ENCODE measurements at regions not wholly inside any gene's neighbourhood (a gene's known extent, or its start where the extent isn't known, plus 50 kb on each side); places are given as distances from the start of the nearest gene placed in this dataset.

GRCh38 chrX:38879631-38880220 lies 78.5 kb downstream of the MID1IP1 start:
- Mint-ChIP-seq H3K36me3 (ENCODE audit: low read depth) (no peaks in the 10 kb centered on the region), H3K4me1 (ENCODE audit: low read depth) (peaks cover 18% of the 10 kb centered on the region), H3K9me3 (no peaks in the 10 kb centered on the region), H3K27me3 (peaks cover 38% of the 10 kb centered on the region), H3K27ac (no peak overlapping the region), H3K4me3 (no peak overlapping the region)
- no peak for DNase-seq

- Mint-ChIP-seq H3K27me3 (peaks cover 42% of the 10 kb centered on the region), H3K27ac (no peak overlapping the region), H3K9me3 (no peaks in the 10 kb centered on the region), H3K4me3 (no peak overlapping the region), H3K36me3 (ENCODE audit: low read depth) (no peaks in the 10 kb centered on the region), H3K4me1 (ENCODE audit: low read depth) (peaks cover 18% of the 10 kb centered on the region)
- DNase-seq: no peak
Measured at GRCh38 chrX:38880296-38880854, 79.1 kb downstream of the MID1IP1 start.

- H3K27ac Mint-ChIP-seq: no peak overlapping the region
- peaks cover 18% of the 10 kb centered on the region for H3K4me1 Mint-ChIP-seq (ENCODE audit: low read depth)
- peaks cover 45% of the 10 kb centered on the region for H3K27me3 Mint-ChIP-seq
Measured at GRCh38 chrX:38881066-38881465, 79.8 kb downstream of the MID1IP1 start.

GRCh38 chrX:38881727-38882126 lies 80.5 kb downstream of the MID1IP1 start:
- H3K36me3 Mint-ChIP-seq (ENCODE audit: low read depth): no peaks in the 10 kb centered on the region
- no peak overlapping the region for H3K4me3 Mint-ChIP-seq
- peaks cover 40% of the 10 kb centered on the region for H3K27me3 Mint-ChIP-seq
- H3K9me3 Mint-ChIP-seq: no peaks in the 10 kb centered on the region
- peaks cover 18% of the 10 kb centered on the region for H3K4me1 Mint-ChIP-seq (ENCODE audit: low read depth)
- DNase-seq: no peak
- H3K27ac Mint-ChIP-seq: no peak overlapping the region

More at GRCh38 chrX:38881066-38881465, 79.8 kb downstream of the MID1IP1 start:
- no peak for DNase-seq
- Mint-ChIP-seq H3K4me3 (no peak overlapping the region), H3K9me3 (no peaks in the 10 kb centered on the region), H3K36me3 (ENCODE audit: low read depth) (no peaks in the 10 kb centered on the region)

- Mint-ChIP-seq H3K9me3 (no peaks in the 10 kb centered on the region), H3K27me3 (peaks cover 39% of the 10 kb centered on the region), H3K4me3 (no peak overlapping the region), H3K4me1 (ENCODE audit: low read depth) (peaks cover 18% of the 10 kb centered on the region), H3K27ac (no peak overlapping the region), H3K36me3 (ENCODE audit: low read depth) (no peaks in the 10 kb centered on the region)
- no peak for DNase-seq
Measured at GRCh38 chrX:38882894-38883626, 81.8 kb downstream of the MID1IP1 start.

GRCh38 chrX:38886112-38886511 lies 84.9 kb downstream of the MID1IP1 start:
- no peaks in the 10 kb centered on the region for H3K9me3 Mint-ChIP-seq
- H3K36me3 Mint-ChIP-seq (ENCODE audit: low read depth): no peaks in the 10 kb centered on the region
- H3K4me1 Mint-ChIP-seq (ENCODE audit: low read depth): no peaks in the 10 kb centered on the region
- H3K27ac Mint-ChIP-seq: no peak overlapping the region
- H3K4me3 Mint-ChIP-seq: no peak overlapping the region
- DNase-seq: no peak
- H3K27me3 Mint-ChIP-seq: peaks cover 38% of the 10 kb centered on the region

GRCh38 chrX:38887222-38887621 lies 86.0 kb downstream of the MID1IP1 start:
- DNase-seq: no peak
- Mint-ChIP-seq H3K36me3 (ENCODE audit: low read depth) (no peaks in the 10 kb centered on the region), H3K27ac (no peak overlapping the region), H3K9me3 (no peaks in the 10 kb centered on the region), H3K4me3 (no peak overlapping the region), H3K4me1 (ENCODE audit: low read depth) (peaks cover 8% of the 10 kb centered on the region), H3K27me3 (peaks cover 46% of the 10 kb centered on the region)

- Mint-ChIP-seq H3K4me3 (no peak overlapping the region), H3K36me3 (ENCODE audit: low read depth) (no peaks in the 10 kb centered on the region), H3K27ac (no peak overlapping the region), H3K4me1 (ENCODE audit: low read depth) (peaks cover 8% of the 10 kb centered on the region), H3K9me3 (no peaks in the 10 kb centered on the region), H3K27me3 (peaks cover 49% of the 10 kb centered on the region)
- no peak for DNase-seq
Measured at GRCh38 chrX:38890326-38890725, 89.1 kb downstream of the MID1IP1 start.

GRCh38 chrX:38890963-38891362 lies 89.7 kb downstream of the MID1IP1 start:
- Mint-ChIP-seq H3K27ac (no peak overlapping the region), H3K9me3 (no peaks in the 10 kb centered on the region), H3K27me3 (peaks cover 46% of the 10 kb centered on the region), H3K4me3 (no peak overlapping the region), H3K4me1 (ENCODE audit: low read depth) (peaks cover 8% of the 10 kb centered on the region), H3K36me3 (ENCODE audit: low read depth) (no peaks in the 10 kb centered on the region)
- DNase-seq: no peak

- no peak overlapping the region for H3K27ac Mint-ChIP-seq
- H3K9me3 Mint-ChIP-seq: no peaks in the 10 kb centered on the region
- DNase-seq: no peak
- no peak overlapping the region for H3K4me3 Mint-ChIP-seq
- peaks cover 46% of the 10 kb centered on the region for H3K27me3 Mint-ChIP-seq
- peaks cover 8% of the 10 kb centered on the region for H3K4me1 Mint-ChIP-seq (ENCODE audit: low read depth)
- no peaks in the 10 kb centered on the region for H3K36me3 Mint-ChIP-seq (ENCODE audit: low read depth)
Measured at GRCh38 chrX:38891641-38892413, 90.6 kb downstream of the MID1IP1 start.

GRCh38 chrX:38893441-38893840 lies 92.2 kb downstream of the MID1IP1 start:
- Mint-ChIP-seq H3K4me1 (ENCODE audit: low read depth) (peaks cover 8% of the 10 kb centered on the region), H3K27ac (no peak overlapping the region), H3K4me3 (no peak overlapping the region), H3K36me3 (ENCODE audit: low read depth) (no peaks in the 10 kb centered on the region), H3K9me3 (no peaks in the 10 kb centered on the region), H3K27me3 (peaks cover 37% of the 10 kb centered on the region)
- DNase-seq: no peak

GRCh38 chrX:38895775-38896174 lies 94.5 kb downstream of the MID1IP1 start:
- H3K27ac Mint-ChIP-seq: no peak overlapping the region
- no peaks in the 10 kb centered on the region for H3K36me3 Mint-ChIP-seq (ENCODE audit: low read depth)
- H3K4me3 Mint-ChIP-seq: no peak overlapping the region
- H3K27me3 Mint-ChIP-seq: peaks cover 17% of the 10 kb centered on the region
- H3K9me3 Mint-ChIP-seq: no peaks in the 10 kb centered on the region
- H3K4me1 Mint-ChIP-seq (ENCODE audit: low read depth): peaks cover 8% of the 10 kb centered on the region
- DNase-seq: no peak

- no peaks in the 10 kb centered on the region for H3K36me3 Mint-ChIP-seq (ENCODE audit: low read depth)
- DNase-seq: no peak
- no peak overlapping the region for H3K4me3 Mint-ChIP-seq
- no peaks in the 10 kb centered on the region for H3K9me3 Mint-ChIP-seq
- H3K4me1 Mint-ChIP-seq (ENCODE audit: low read depth): peaks cover 3% of the 10 kb centered on the region
- H3K27ac Mint-ChIP-seq: no peak overlapping the region
- peaks cover 13% of the 10 kb centered on the region for H3K27me3 Mint-ChIP-seq
Measured at GRCh38 chrX:38896724-38897298, 95.6 kb downstream of the MID1IP1 start.

GRCh38 chrX:38898261-38898660 lies 97.0 kb downstream of the MID1IP1 start:
- no peaks in the 10 kb centered on the region for H3K36me3 Mint-ChIP-seq (ENCODE audit: low read depth)
- H3K27ac Mint-ChIP-seq: no peak overlapping the region
- H3K27me3 Mint-ChIP-seq: peaks cover 8% of the 10 kb centered on the region
- no peaks in the 10 kb centered on the region for H3K9me3 Mint-ChIP-seq
- no peaks in the 10 kb centered on the region for H3K4me1 Mint-ChIP-seq (ENCODE audit: low read depth)
- DNase-seq: no peak
- H3K4me3 Mint-ChIP-seq: no peak overlapping the region
